ENCODE measurements at regions not wholly inside any gene's neighbourhood (a gene's known extent, or its start where the extent isn't known, plus 50 kb on each side); places are given as distances from the start of the nearest gene placed in this dataset.

GRCh38 chr1:221429264-221429663, 312.6 kb downstream of the DUSP10 start:
- DNase-seq = no peak

DNA sequence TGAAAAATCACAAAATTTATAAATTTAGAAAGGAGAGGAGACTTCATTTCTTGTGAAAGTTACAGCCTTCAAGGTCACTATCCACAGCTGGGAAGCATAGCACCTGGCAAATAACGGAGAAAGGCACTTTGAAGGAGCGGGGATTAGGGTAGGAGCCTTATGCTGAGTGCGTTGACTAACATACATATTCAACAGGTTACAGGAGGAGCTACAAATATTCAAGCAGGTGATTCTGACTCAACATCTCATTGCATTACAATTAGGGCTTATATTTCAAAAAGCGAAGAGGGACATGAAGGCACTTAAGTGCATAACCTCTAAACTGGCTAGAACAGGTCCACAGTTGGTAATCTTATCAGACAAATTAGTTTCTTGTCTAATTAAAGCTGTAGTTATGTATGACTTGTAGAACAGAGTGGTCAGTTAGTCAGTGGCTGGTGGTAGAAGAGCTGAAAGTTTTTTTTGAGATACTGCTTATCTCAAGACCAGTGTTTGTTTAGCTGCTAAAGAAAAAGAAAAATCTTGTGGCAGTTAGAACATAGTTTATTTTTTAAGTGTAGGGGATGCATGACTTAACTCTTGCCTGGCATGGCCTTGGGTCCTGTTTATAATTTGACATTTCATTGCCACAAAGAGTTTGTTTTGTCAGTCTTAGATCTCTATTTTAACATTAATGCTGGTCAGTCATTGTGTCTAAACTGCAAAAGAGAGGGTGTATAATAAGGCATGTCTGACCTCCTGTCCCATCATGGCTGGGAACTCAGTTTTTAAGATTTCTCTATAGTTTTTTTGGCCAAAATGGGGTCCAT, 311.5 kb downstream of the DUSP10 start:
- no peak for DNase-seq

DNA sequence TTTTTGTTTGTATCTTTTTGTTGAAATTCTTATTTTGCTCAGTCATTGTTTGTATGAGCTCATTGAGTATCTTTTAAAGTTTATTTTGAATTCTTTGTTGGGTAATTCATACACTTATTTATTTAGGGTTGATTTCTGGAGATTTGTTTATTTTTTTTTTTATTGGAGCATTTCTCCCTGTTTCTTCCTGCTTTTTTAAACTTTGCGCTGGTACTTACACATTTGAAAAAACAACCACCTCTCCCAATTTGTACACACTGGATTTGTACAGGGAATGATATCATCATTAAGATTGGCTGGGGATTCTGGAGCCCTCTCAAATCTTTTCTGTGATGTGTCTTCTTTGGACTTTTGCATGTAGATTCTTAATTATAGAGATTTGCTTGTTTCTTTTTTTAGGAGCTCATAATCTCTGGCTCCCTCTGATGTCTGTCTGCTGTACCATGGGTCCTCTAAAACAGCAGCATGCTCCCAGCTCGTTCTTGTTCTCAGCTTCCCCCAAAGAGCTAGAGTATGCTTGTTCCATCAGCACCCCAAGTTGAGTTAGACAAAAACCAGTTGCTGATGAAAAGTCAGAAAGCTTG, 310.7 kb downstream of the DUSP10 start:
- DNase-seq = no peak

DNA sequence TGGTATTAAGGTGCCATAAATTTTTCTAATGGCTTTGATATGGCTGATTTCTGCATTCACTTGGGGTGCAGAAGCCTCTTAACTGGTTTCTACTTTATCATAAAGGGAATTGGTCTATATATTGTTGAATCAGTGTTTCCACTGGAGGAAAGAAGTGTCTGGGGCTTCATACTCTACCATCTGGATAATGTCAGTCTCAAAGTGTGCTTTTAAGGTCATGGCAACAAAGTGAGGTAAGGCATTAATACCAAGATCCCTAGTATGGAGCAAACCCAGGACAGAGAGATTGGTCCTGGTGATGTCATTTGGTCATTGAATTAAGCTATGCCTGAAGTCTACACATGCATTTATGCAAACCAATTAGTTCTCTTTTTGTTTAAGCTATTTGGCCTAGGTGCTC, 309.9 kb downstream of the DUSP10 start:
- no peak for DNase-seq

GRCh38 chr1:221435504-221435904, 306.4 kb downstream of the DUSP10 start:
- DNase-seq = peak; percentile 46

DNA sequence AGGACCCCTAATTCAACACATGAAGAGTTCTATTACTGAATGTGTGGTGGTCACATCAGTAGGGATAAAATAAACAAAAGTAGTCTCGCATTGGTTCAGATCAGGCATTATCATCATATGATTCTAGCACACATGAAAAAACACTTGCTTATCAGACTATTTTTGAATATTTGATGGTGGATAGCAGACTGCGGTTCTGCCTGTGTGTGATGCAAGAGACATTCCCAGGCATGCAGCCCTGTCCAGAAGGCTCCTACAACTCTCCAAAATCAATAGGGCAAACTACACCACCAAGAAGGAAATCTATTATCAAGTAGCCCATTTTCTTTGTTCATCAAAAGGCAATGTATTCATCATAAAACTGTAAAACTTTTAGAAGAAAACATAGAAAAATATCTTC, 304.7 kb downstream of the DUSP10 start:
- no peak for DNase-seq

DNA sequence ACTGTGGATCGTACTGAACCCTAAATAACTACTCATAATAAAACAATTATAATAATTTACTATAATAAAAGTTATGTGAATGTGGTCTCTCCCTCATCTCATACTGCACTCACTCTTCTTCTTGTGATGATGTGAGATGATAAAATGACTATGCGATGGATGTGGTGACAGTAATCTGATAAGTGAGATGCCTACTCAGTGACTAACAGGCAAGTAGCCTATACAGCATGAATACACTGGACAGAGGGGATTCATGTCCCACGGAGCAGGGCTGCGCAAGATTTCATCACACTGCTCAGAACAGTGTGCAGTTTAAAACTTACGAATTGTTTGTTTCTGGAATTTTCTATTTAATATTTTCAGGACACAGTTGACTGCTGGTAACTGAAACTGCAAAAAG, 304.0 kb downstream of the DUSP10 start:
- no peak for DNase-seq

GRCh38 chr1:221439008-221439746, 302.7 kb downstream of the DUSP10 start:
- no peak for DNase-seq

DNA sequence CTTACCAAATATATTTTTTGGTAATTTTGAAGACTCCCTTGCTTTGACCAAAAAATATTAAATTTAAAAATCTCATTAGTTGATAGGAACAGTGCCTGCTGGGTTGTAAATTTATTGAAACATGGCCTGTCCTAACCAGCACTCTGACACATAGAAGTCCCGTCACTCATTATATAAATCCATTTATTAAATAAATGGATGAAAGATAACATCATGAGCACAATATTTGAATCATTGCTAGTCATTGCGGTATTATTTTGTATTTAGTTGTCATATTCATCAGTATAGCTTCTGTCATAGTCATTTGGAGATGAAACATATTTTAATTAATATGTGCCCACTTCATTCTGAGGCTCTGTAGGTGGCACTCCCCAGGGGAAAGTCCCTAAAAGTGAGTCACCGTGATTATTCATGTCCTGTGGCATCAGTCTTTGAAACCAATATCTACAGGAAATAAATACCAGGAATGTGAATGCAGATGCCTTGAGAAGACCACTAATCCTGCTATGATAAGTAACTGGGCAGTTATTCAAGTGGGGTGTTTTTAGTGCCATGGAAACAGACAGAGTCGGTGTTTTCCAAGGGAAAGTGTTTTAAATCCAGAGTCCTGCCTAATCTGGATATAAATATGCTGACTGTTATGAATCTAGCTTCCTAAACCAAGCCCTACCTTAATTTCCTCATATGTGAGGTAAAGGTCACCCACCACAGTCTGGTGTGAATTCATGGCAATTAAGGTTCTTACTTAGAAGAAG, 302.0 kb downstream of the DUSP10 start:
- peak; percentile 46 for DNase-seq

- DNase-seq = peak; percentile 83
Observed at GRCh38 chr1:221440658-221441057, 301.2 kb downstream of the DUSP10 start.

- DNase-seq = no peak
Observed at GRCh38 chr1:221442056-221442455, 299.8 kb downstream of the DUSP10 start.

GRCh38 chr1:221444346-221444745, 297.5 kb downstream of the DUSP10 start:
- no peak for DNase-seq

GRCh38 chr1:221448585-221449175, 293.2 kb downstream of the DUSP10 start:
- peak; percentile 66 for DNase-seq

DNA sequence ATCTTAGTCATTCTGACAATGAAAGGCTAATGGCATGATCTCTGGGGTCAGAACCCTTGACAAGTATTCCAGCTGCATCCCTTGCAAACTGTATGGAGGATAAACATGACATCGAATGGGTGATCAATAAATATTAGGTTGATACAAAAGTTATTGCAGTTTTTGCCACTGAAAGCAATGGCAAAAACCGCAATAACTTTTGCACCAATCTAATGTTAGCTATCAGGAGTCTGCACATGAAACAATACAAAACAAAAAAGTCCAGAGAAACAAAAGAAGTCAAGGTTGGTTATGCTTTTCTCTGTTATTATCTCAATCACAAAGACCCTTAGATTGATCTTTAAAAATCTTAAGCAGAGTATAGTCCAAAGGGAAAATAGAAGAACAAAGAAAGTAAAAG, 292.7 kb downstream of the DUSP10 start:
- no peak for DNase-seq

GRCh38 chr1:221449801-221450470, 292.0 kb downstream of the DUSP10 start:
- no peak for DNase-seq

DNA sequence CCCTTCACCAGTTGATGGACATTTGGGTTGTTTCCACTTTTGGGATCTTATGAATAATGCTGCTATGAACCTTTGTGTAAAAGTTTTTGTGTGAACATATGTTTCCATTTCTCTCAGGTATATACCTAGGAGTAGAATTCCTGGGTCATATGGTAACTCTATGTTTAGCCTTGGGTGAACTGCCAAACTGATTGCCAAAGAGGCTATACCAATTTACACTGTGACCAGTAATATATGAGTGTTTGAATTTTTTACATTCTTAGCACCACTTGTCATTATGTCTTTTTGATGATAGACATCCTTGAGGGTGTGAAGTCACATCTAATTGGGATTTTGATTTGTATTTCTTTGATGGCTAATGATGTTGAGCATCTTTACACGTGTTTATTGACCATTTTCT, 290.1 kb downstream of the DUSP10 start:
- DNase-seq = no peak

- no peak for DNase-seq
Observed at GRCh38 chr1:221454096-221454495, 287.8 kb downstream of the DUSP10 start.

DNA sequence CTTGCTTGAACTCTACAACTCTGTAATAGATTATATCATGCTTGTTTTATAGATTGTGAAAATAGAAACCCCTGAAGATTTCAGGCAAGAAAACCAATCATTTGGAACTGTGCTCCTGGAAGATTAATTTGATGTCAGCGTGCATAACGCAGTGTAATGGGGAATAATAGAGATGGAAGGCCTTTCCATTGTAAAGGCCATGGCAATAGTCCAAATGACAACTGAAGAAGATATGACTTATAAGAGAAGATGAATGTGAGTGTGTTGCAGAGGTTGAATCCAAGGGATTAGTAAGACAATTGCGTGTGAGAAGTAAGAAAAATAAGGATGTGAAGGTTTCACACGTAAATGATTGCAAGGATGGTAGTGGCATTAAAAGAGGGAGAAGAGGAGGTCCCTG, 285.0 kb downstream of the DUSP10 start:
- DNase-seq = no peak

GRCh38 chr1:221457685-221458446, 284.0 kb downstream of the DUSP10 start:
- no peak for DNase-seq

GRCh38 chr1:221458447-221459156, 283.3 kb downstream of the DUSP10 start:
- peak; percentile 76 for DNase-seq
